K562 (cell line): ENCODE measurements at regions not wholly inside any gene's neighbourhood (a gene's known extent, or its start where the extent isn't known, plus 50 kb on each side); places are given as distances from the start of the nearest gene placed in this dataset.

ENCODE experiments used
- ATAC-seq: fragments of 200-7000 bp; cut with Tn5 transposase; 3 replicates; pipeline ENCODE4 v1.9.1; 2020; ENCODE audit warnings: moderate library complexity
- BruUV-seq: library from RNA; stranded (reverse); fragments of 400-500 nt; replicated peaks from 2 replicates; lab custom pipeline; 2021; lab: Mats Ljungman, UMichigan
- CTCF ChIA-PET: fragments of 300-600 bp; formaldehyde crosslinking; extraction: SDS; loops from one replicate; lab custom pipeline; 2021; ENCODE audit warnings: low intra/inter-chr PET ratio; lab: Yijun Ruan, JAX
- POLR2A ChIA-PET: fragments of 300-600, 350-650 bp; sonication (Branson Sonifier 250); formaldehyde crosslinking; extraction: SDS; loops from one replicate; lab custom pipeline; 2021; ENCODE audit warnings: antibody characterized with exemption, inconsistent platforms; lab: Yijun Ruan, JAX
- DNase-seq, 4 experiments: peaks; one replicate each; pipeline versions ENCODE4 v3.0.0 to v3.0.0-alpha.2; 2011 to 2018; ENCODE audit warnings: low spot score in 3 of 4, mixed read lengths in 3 of 4; ENCODE audit errors: extremely low read depth in 1 of 4
- FAIRE-seq: peaks from 2 replicates; lab custom pipeline; 2011; peaks lifted over from hg19 to GRCh38; lab: Jason Lieb, UNC
- H2AFZ ChIP-seq: 2 replicates; pipeline ENCODE4 v1.6.0; 2011; ENCODE audit warnings: low read depth, low read length, control low read depth, inconsistent platforms
- H3K27ac ChIP-seq: fragments of 200-600 bp; 3 replicates; pipeline ENCODE4 v1.8.0; 2011; ENCODE audit warnings: low read depth, mild to moderate bottlenecking, control low read depth, inconsistent platforms, low read length, moderate library complexity, mixed read lengths; ENCODE audit errors: extremely low read depth
- H3K27me3 ChIP-seq, 2 experiments: fragments of 300-600 bp in 1 of 2; 2 replicates in 1 of 2; 3 replicates in 1 of 2; pipeline versions ENCODE4 v1.6.0 to v1.8.0; 2011; ENCODE audit warnings: inconsistent platforms in 2 of 2, low read length in 2 of 2, mild to moderate bottlenecking in 1 of 2, mixed read lengths in 1 of 2, moderate library complexity in 1 of 2; ENCODE audit not compliant: control insufficient read depth in 2 of 2, insufficient read depth in 2 of 2
- H3K36me3 ChIP-seq: fragments of 300-600 bp; 3 replicates; pipeline ENCODE4 v1.8.0; 2011; ENCODE audit warnings: mild to moderate bottlenecking, low read length, inconsistent platforms; ENCODE audit not compliant: control insufficient read depth, insufficient read depth
- H3K4me1 ChIP-seq, 2 experiments: fragments of 200-600 bp in 1 of 2; replicated peaks in 1 of 2; 2 replicates in 1 of 2; 3 replicates in 1 of 2; pipeline versions ENCODE4 v1.5.1 to v1.8.0; 2011; ENCODE audit warnings: inconsistent platforms in 2 of 2, low read length in 2 of 2, mild to moderate bottlenecking in 1 of 2, mixed read lengths in 1 of 2, moderate library complexity in 1 of 2; ENCODE audit not compliant: control insufficient read depth in 2 of 2, insufficient read depth in 2 of 2
- H3K4me2 ChIP-seq: 2 replicates; pipeline ENCODE4 v1.6.1; 2011; ENCODE audit warnings: low read length, control low read depth, inconsistent platforms, mixed read lengths; ENCODE audit not compliant: insufficient read depth
- H3K4me3 ChIP-seq: fragments of 200-600 bp; sonication (generic), shearing (Covaris generic); 2 replicates; pipeline ENCODE4 v1.5.1; 2016; ENCODE audit warnings: control low read depth, inconsistent platforms
- H3K79me2 ChIP-seq: fragments of 200-600 bp; 3 replicates; pipeline ENCODE4 v1.8.0; 2011; ENCODE audit warnings: low read length, inconsistent platforms; ENCODE audit not compliant: control insufficient read depth, insufficient read depth
- H3K9ac ChIP-seq, 2 experiments: 2 replicates each; pipeline versions ENCODE4 v1.6.0 to v1.6.1; 2011; ENCODE audit warnings: low read depth in 2 of 2, low read length in 2 of 2, control low read depth in 1 of 2, inconsistent platforms in 1 of 2, mild to moderate bottlenecking in 1 of 2, mixed read lengths in 1 of 2; ENCODE audit not compliant: insufficient read depth in 1 of 2
- H3K9me1 ChIP-seq: one replicate; pipeline ENCODE4 v1.6.0; 2011; ENCODE audit warnings: inconsistent platforms, mild to moderate bottlenecking, low read length, moderate library complexity; ENCODE audit not compliant: control insufficient read depth, insufficient read depth
- H3K9me3 ChIP-seq: replicated peaks from 2 replicates; pipeline ENCODE4 v1.5.1; 2011; ENCODE audit warnings: low read depth, low read length, inconsistent platforms; ENCODE audit not compliant: control insufficient read depth, insufficient read depth
- H4K20me1 ChIP-seq: replicated peaks from 2 replicates; pipeline ENCODE4 v1.6.1; 2011; ENCODE audit warnings: low read length, inconsistent platforms, mixed read lengths; ENCODE audit not compliant: control insufficient read depth, insufficient read depth
- CBX1 ChIP-seq: sonication (generic); IDR thresholded peaks from 2 replicates; pipeline ENCODE4 v1.6.1; 2016; ENCODE audit warnings: antibody characterized with exemption, low read depth, mild to moderate bottlenecking
- CBX2 ChIP-seq: fragments of 200-600 bp; sonication (generic); IDR thresholded peaks from one replicate; pipeline ENCODE4 v1.6.1; 2012; ENCODE audit warnings: mild to moderate bottlenecking, low read length, inconsistent platforms; ENCODE audit not compliant: insufficient read depth, poor library complexity, severe bottlenecking
- CHD1 ChIP-seq: fragments of 200-600 bp; sonication (generic); IDR thresholded peaks from one replicate; pipeline ENCODE4 v1.6.1; 2012; ENCODE audit warnings: mild to moderate bottlenecking, moderate library complexity, low read length, inconsistent platforms
- ESRRB ChIP-seq: fragments of 250-450 bp; sonication (Bioruptor Pico); IDR thresholded peaks from 2 replicates; pipeline ENCODE4 v1.5.0; 2020; ENCODE audit warnings: mild to moderate bottlenecking, moderate library complexity, borderline replicate concordance
- FUS ChIP-seq: fragments of 200-400 bp; formaldehyde crosslinking; optimal IDR thresholded peaks from 2 replicates; pipeline ENCODE3; 2017; ENCODE audit warnings: low read depth, low read length
- GATAD2A ChIP-seq: fragments of 450-650 bp; IDR thresholded peaks from 2 replicates; pipeline ENCODE4 v1.6.1; 2017
- MCM3 ChIP-seq: fragments of 450-650 bp; IDR thresholded peaks from 2 replicates; pipeline ENCODE4 v1.6.1; 2016
- NR2F6 ChIP-seq: fragments of 450-650 bp; formaldehyde crosslinking; IDR thresholded peaks from 2 replicates; pipeline ENCODE4 v1.4.0; 2020; ENCODE audit warnings: mild to moderate bottlenecking
- PBX2 ChIP-seq, 2 experiments: IDR thresholded peaks in 1 of 2; conservative IDR thresholded peaks in 1 of 2; 2 replicates each; pipeline ENCODE4 v1.6.1; 2016; ENCODE audit warnings: low read depth in 2 of 2, mild to moderate bottlenecking in 1 of 2, missing compliant biosample characterization in 1 of 2, missing genetic modification characterization in 1 of 2, moderate library complexity in 1 of 2
- PREB ChIP-seq: sonication (generic); formaldehyde crosslinking; IDR thresholded peaks from 2 replicates; pipeline ENCODE4 v1.8.1; 2023; ENCODE audit warnings: mild to moderate bottlenecking, missing genetic modification reagents
- RFX5 ChIP-seq: IDR thresholded peaks from 2 replicates; pipeline ENCODE4 v1.6.1; 2011; ENCODE audit warnings: low read depth, mild to moderate bottlenecking, improper control_type of control experiment, low read length
- TCF3 ChIP-seq: sonication (generic); formaldehyde crosslinking; IDR thresholded peaks from 2 replicates; pipeline ENCODE4 v1.4.0; 2020; ENCODE audit warnings: mild to moderate bottlenecking, missing genetic modification reagents
- ZBTB11 ChIP-seq, 3 experiments: fragments of 200-800 bp in 1 of 3; fragments of 250-450 bp in 1 of 3; fragments of 450-650 bp in 1 of 3; sonication (Bioruptor Pico) in 1 of 3; sonication (Bioruptor generic) in 1 of 3; formaldehyde crosslinking in 1 of 3; IDR thresholded peaks; 2 replicates each; pipeline versions ENCODE4 v1.6.1 to v1.8.0; 2016 to 2022; ENCODE audit warnings: mild to moderate bottlenecking in 2 of 3, missing genetic modification characterization in 2 of 3, missing compliant biosample characterization in 1 of 3, moderate library complexity in 1 of 3
- ZBTB17 ChIP-seq: fragments of 450-650 bp; formaldehyde crosslinking; IDR thresholded peaks from 2 replicates; pipeline ENCODE4 v1.4.0; 2020; ENCODE audit warnings: mild to moderate bottlenecking
- ZEB2 ChIP-seq: fragments of 450-650 bp; IDR thresholded peaks from 2 replicates; pipeline ENCODE4 v1.6.1; 2016
- ZNF165 ChIP-seq: fragments of 250-450 bp; sonication (Bioruptor Pico); IDR thresholded peaks from 2 replicates; pipeline ENCODE4 v1.4.0; 2020; ENCODE audit warnings: borderline replicate concordance
- ZNF24 ChIP-seq: fragments of 450-650 bp; IDR thresholded peaks from 2 replicates; pipeline ENCODE4 v1.6.1; 2016
- in situ Hi-C: fragments of 300-500 bp; cut with MboI; formaldehyde crosslinking; loops from 4 replicates; pipeline ENCODE4 v1.15.0; 2018; ENCODE audit warnings: inconsistent platforms, mixed read lengths
- intact Hi-C: fragments of 100-400 bp; cut with micrococcal nuclease; formaldehyde crosslinking; loops from 2 replicates; pipeline ENCODE4 v1.14.2; 2022

GRCh38 chr2:33804155-33804554 lies 205.1 kb upstream of the FAM98A start:
- ChIA-PET CTCF (no interaction called here), POLR2A (no interaction called here)
- H3K4me3 ChIP-seq = no peak overlapping the region
- no peaks in the 10 kb centered on the region for H3K4me1 ChIP-seq
- no peak overlapping the region for H3K4me2 ChIP-seq
- no peak overlapping the region for H2AFZ ChIP-seq
- no peaks in the 10 kb centered on the region for H3K9me1 ChIP-seq
- no peaks in the 10 kb centered on the region for H3K79me2 ChIP-seq
- no peak overlapping the region for H3K27ac ChIP-seq
- intact Hi-C loops = no loop called here
- in situ Hi-C loops = no loop called here
- H4K20me1 ChIP-seq = no peaks in the 10 kb centered on the region
- no peak overlapping the region for H3K9ac ChIP-seq
- ATAC-seq (no peak), FAIRE-seq (no peak), DNase-seq (no peak)
- TF ChIP-seq FUS (no peak), ZNF165 (CRISPR knock-in tag) (no peak), GATAD2A (no peak), ZEB2 (no peak), CBX2 (no peak), CHD1 (no peak), PREB (CRISPR knock-in tag) (no peak), CBX1 (no peak), ZBTB17 (CRISPR knock-in tag) (no peak), MCM3 (no peak), ZBTB11 (CRISPR knock-in tag; IDR thresholded peaks at IDR 0.05) (no peak), ZNF24 (no peak), ESRRB (CRISPR knock-in tag) (no peak), TCF3 (no peak), NR2F6 (no peak), PBX2 (CRISPR knock-in tag; IDR thresholded peaks at IDR 0.05; ENCODE audit: low read depth) (no peak), PBX2 (tag; conservative IDR thresholded peaks at IDR 0.05; ENCODE audit: low read depth) (no peak), RFX5 (no peak)
- BruUV-seq = no TSS peak
- H3K36me3 ChIP-seq = no peaks in the 10 kb centered on the region
- no peaks in the 10 kb centered on the region for H3K27me3 ChIP-seq
- H3K9me3 ChIP-seq = no peaks in the 10 kb centered on the region
